HCT116 (cell line): ENCODE measurements at regions not wholly inside any gene's neighbourhood (a gene's known extent, or its start where the extent isn't known, plus 50 kb on each side); places are given as distances from the start of the nearest gene placed in this dataset.

Source experiments
- ATAC-seq: fragments of 200-7000 bp; cut with Tn5 transposase; 2 replicates; pipeline ENCODE4 v1.9.1; 2020; ENCODE audit warnings: mild to moderate bottlenecking, moderate library complexity
- BruUV-seq: library from RNA; stranded (reverse); fragments of 400-500 nt; replicated peaks from 2 replicates; lab custom pipeline; 2021; lab: Mats Ljungman, UMichigan
- CTCF ChIA-PET: fragments of 300-600 bp; sonication (Branson Sonifier 250); formaldehyde crosslinking; loops from one replicate; lab custom pipeline; 2021; ENCODE audit warnings: antibody characterized with exemption; lab: Charles Lee
- POLR2A ChIA-PET: fragments of 300-600, 350-600 bp; sonication (Branson Sonifier 250); formaldehyde crosslinking; loops from one replicate; lab custom pipeline; 2021; ENCODE audit warnings: antibody characterized with exemption; lab: Charles Lee
- RAD21 ChIA-PET, 2 experiments: fragments of 300-600 bp; sonication (Branson Sonifier 250); formaldehyde crosslinking; loops; one replicate each; lab custom pipeline; 2023; ENCODE audit warnings: low total read pairs in 2 of 2; ENCODE audit not compliant: uncharacterized antibody in 2 of 2, unreplicated experiment in 2 of 2, low non-redundant PET in 1 of 2; lab: Charles Lee
- DNase-seq: peaks from one replicate; pipeline ENCODE4 v3.0.0-alpha.2; 2010; ENCODE audit warnings: low read depth, low spot score
- H2AFZ ChIP-seq: fragments of 200-600 bp; shearing (Covaris generic), sonication (generic); 2 replicates; pipeline ENCODE4 v1.6.1; 2017; ENCODE audit warnings: low read depth, mixed run types, mixed read lengths, antibody characterized with exemption, low read length; ENCODE audit not compliant: poor library complexity, severe bottlenecking
- H3K27ac ChIP-seq: 2 replicates; pipeline ENCODE4 v1.5.1; 2012; ENCODE audit warnings: low read depth, low read length
- H3K27me3 ChIP-seq: fragments of 200-600 bp; sonication (generic); 2 replicates; pipeline ENCODE4 v1.6.1; 2016; ENCODE audit warnings: mixed run types, low read length, mixed read lengths; ENCODE audit not compliant: insufficient read depth
- H3K36me3 ChIP-seq, 2 experiments: fragments of 200-500 bp in 1 of 2; fragments of 200-600 bp in 1 of 2; sonication (Bioruptor generic) in 1 of 2; sonication (generic) in 1 of 2; 2 replicates each; pipeline versions ENCODE4 v1.5.1 to v1.6.1; 2014 to 2016; ENCODE audit warnings: low read length in 2 of 2, inconsistent platforms in 1 of 2, mixed read lengths in 1 of 2, mixed run types in 1 of 2; ENCODE audit not compliant: insufficient read depth in 2 of 2, control insufficient read depth in 1 of 2
- H3K4me1 ChIP-seq, 2 experiments: fragments of 200-600 bp in 1 of 2; sonication (generic) in 1 of 2; 2 replicates each; pipeline versions ENCODE4 v1.5.1 to v1.6.1; 2012 to 2017; ENCODE audit warnings: low read length in 2 of 2, inconsistent platforms in 1 of 2, mild to moderate bottlenecking in 1 of 2, mixed read lengths in 1 of 2, mixed run types in 1 of 2, moderate library complexity in 1 of 2; ENCODE audit not compliant: insufficient read depth in 2 of 2, control insufficient read depth in 1 of 2
- H3K4me2 ChIP-seq: fragments of 200-600 bp; sonication (generic); 2 replicates; pipeline ENCODE4 v1.6.1; 2017; ENCODE audit warnings: mixed run types, low read length, mixed read lengths
- H3K4me3 ChIP-seq, 2 experiments: fragments of 200-600 bp in 1 of 2; sonication (generic) in 1 of 2; replicated peaks in 1 of 2; 2 replicates each; pipeline ENCODE4 v1.5.1; 2011 to 2016; ENCODE audit warnings: low read length in 2 of 2, control low read depth in 1 of 2, low read depth in 1 of 2, mild to moderate bottlenecking in 1 of 2, mixed read lengths in 1 of 2, mixed run types in 1 of 2
- H3K79me2 ChIP-seq: fragments of 200-600 bp; sonication (generic); 2 replicates; pipeline ENCODE4 v1.6.1; 2017; ENCODE audit warnings: mild to moderate bottlenecking, mixed run types, low read length, moderate library complexity, mixed read lengths; ENCODE audit not compliant: insufficient read depth
- H3K9ac ChIP-seq: fragments of 200-600 bp; sonication (generic); 2 replicates; pipeline ENCODE4 v1.6.1; 2016; ENCODE audit warnings: low read length, mixed read lengths
- H3K9me2 ChIP-seq: fragments of 200-600 bp; sonication (generic), shearing (Covaris generic); 2 replicates; pipeline ENCODE4 v1.6.1; 2017; ENCODE audit warnings: mixed run types, mild to moderate bottlenecking, moderate library complexity; ENCODE audit not compliant: insufficient read depth
- H3K9me3 ChIP-seq, 2 experiments: fragments of 200-500 bp in 1 of 2; fragments of 200-600 bp in 1 of 2; sonication (Bioruptor generic) in 1 of 2; sonication (generic) in 1 of 2; 2 replicates each; pipeline ENCODE4 v1.6.1; 2014 to 2017; ENCODE audit warnings: low read length in 2 of 2, mixed read lengths in 2 of 2, inconsistent platforms in 1 of 2, low read depth in 1 of 2, mild to moderate bottlenecking in 1 of 2, mixed run types in 1 of 2, moderate library complexity in 1 of 2; ENCODE audit not compliant: control insufficient read depth in 1 of 2, insufficient read depth in 1 of 2
- H4K20me1 ChIP-seq: fragments of 200-600 bp; sonication (generic), shearing (Covaris generic); 2 replicates; pipeline ENCODE4 v1.6.1; 2017; ENCODE audit warnings: mixed run types, mild to moderate bottlenecking, moderate library complexity; ENCODE audit not compliant: insufficient read depth
- CBX3 ChIP-seq: IDR thresholded peaks from 2 replicates; pipeline ENCODE4 v1.6.1; 2012; ENCODE audit warnings: low read depth
- CEBPB ChIP-seq: IDR thresholded peaks from 2 replicates; pipeline ENCODE4 v1.6.1; 2012; ENCODE audit warnings: low read depth
- ELF1 ChIP-seq: IDR thresholded peaks from 2 replicates; pipeline ENCODE4 v1.6.1; 2012; ENCODE audit warnings: low read depth, borderline replicate concordance
- EZH2 ChIP-seq: fragments of 200-600 bp; sonication (generic); IDR thresholded peaks from 2 replicates; pipeline ENCODE4 v1.6.1; 2017; ENCODE audit warnings: antibody characterized with exemption, mixed run types
- POLR2A ChIP-seq: IDR thresholded peaks from 2 replicates; pipeline ENCODE4 v1.7.0; 2011; ENCODE audit warnings: borderline replicate concordance; ENCODE audit not compliant: insufficient read depth, insufficient read length; ENCODE audit errors: extremely low read depth
- POLR2AphosphoS5 ChIP-seq: IDR thresholded peaks from 2 replicates; pipeline ENCODE4 v1.6.1; 2011; ENCODE audit warnings: mild to moderate bottlenecking, low read depth, low read length, moderate library complexity
- RAD21 ChIP-seq: IDR thresholded peaks from 2 replicates; pipeline ENCODE4 v1.6.1; 2012; ENCODE audit warnings: low read depth, mild to moderate bottlenecking
- SP1 ChIP-seq: IDR thresholded peaks from 2 replicates; pipeline ENCODE4 v1.6.1; 2012; ENCODE audit warnings: low read depth
- SRF ChIP-seq: IDR thresholded peaks from 2 replicates; pipeline ENCODE4 v1.6.1; 2012; ENCODE audit warnings: low read depth
- TCF7L2 ChIP-seq: IDR thresholded peaks from 2 replicates; pipeline ENCODE4 v1.7.0; 2011; ENCODE audit warnings: borderline replicate concordance, inconsistent platforms; ENCODE audit not compliant: insufficient read depth, insufficient read length; ENCODE audit errors: extremely low read depth
- YY1 ChIP-seq: IDR thresholded peaks from 2 replicates; pipeline ENCODE4 v1.6.1; 2011; ENCODE audit warnings: low read length, low read depth, moderate library complexity, mild to moderate bottlenecking; ENCODE audit not compliant: insufficient replicate concordance; ENCODE audit errors: extremely low read depth
- ZNF274 ChIP-seq: fragments of 200-500 bp; sonication (Bioruptor generic); IDR thresholded peaks from 2 replicates; pipeline ENCODE4 v1.6.1; 2014; ENCODE audit warnings: mild to moderate bottlenecking, low read depth, low read length, inconsistent platforms
- intact Hi-C: fragments of 100-400 bp; cut with micrococcal nuclease; formaldehyde crosslinking; loops from 2 replicates; pipeline ENCODE4 v1.10.0; 2022
- TF ChIP-seq, protein P1 (sequence below), 3 experiments: fragments of 200-600 bp in 1 of 3; sonication (generic) in 1 of 3; IDR thresholded peaks in 2 of 3; conservative IDR thresholded peaks in 1 of 3; 2 replicates each; pipeline ENCODE4 v1.5.1; 2012 to 2017; ENCODE audit warnings: low read depth in 2 of 3, low read length in 2 of 3, antibody characterized with exemption in 1 of 3, borderline replicate concordance in 1 of 3, control low read depth in 1 of 3, mild to moderate bottlenecking in 1 of 3, mixed read lengths in 1 of 3, mixed run types in 1 of 3, moderate library complexity in 1 of 3; ENCODE audit not compliant: insufficient read depth in 1 of 3
- TF ChIP-seq, protein P2 (sequence below): IDR thresholded peaks from 2 replicates; pipeline ENCODE4 v1.6.1; 2012
- TF ChIP-seq, protein P3 (sequence below): IDR thresholded peaks from 2 replicates; pipeline ENCODE4 v1.6.1; 2012
- TF ChIP-seq, protein P4 (sequence below): IDR thresholded peaks from 2 replicates; pipeline ENCODE4 v1.6.1; 2011; ENCODE audit warnings: mild to moderate bottlenecking, low read length, moderate library complexity; ENCODE audit not compliant: insufficient replicate concordance; ENCODE audit errors: extremely low read depth
- TF ChIP-seq, protein P5 (sequence below): IDR thresholded peaks from 2 replicates; pipeline ENCODE4 v1.6.1; 2012; ENCODE audit warnings: low read depth

DNA sequence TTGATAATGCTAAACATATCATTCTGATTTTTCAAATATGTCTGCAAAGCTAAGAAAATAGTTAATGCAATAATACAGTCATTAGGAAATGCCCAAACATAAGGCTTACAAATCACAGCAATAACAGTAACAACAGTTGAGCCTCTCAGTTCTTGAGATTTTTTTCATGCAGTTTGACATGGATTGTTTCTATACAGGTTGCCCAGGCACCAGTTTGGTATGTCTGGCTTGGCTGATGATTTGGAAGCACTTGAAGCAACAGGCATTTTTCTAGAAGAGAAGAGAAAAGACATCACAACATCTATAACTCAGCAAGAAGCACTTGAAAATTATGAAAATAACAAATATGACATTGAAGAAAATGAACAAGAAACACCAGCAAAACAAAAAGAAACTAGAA is 78.7 kb upstream of the COL6A5 start:
- no peak overlapping the region for H3K4me2 ChIP-seq
- BruUV-seq, result no TSS peak
- intact Hi-C loops, result no loop called here
- no peak overlapping the region for H3K27ac ChIP-seq
- no peak overlapping the region for H3K9ac ChIP-seq
- ATAC-seq, result no peak
- ChIA-PET RAD21 (no interaction called here), POLR2A (no interaction called here), CTCF (no interaction called here)
- no peaks in the 10 kb centered on the region for H3K79me2 ChIP-seq
- no peaks in the 10 kb centered on the region for H3K4me1 ChIP-seq
- no peaks in the 10 kb centered on the region; the same call in 1 of the 2 replicates for H4K20me1 ChIP-seq
- no peak overlapping the region for H3K4me3 ChIP-seq
- no peaks in the 10 kb centered on the region for H3K9me2 ChIP-seq
- no peak overlapping the region for H2AFZ ChIP-seq
- H3K27me3 ChIP-seq, result peaks cover 44% of the 10 kb centered on the region
- no peaks in the 10 kb centered on the region for H3K36me3 ChIP-seq
- TF ChIP-seq, protein P1, sequence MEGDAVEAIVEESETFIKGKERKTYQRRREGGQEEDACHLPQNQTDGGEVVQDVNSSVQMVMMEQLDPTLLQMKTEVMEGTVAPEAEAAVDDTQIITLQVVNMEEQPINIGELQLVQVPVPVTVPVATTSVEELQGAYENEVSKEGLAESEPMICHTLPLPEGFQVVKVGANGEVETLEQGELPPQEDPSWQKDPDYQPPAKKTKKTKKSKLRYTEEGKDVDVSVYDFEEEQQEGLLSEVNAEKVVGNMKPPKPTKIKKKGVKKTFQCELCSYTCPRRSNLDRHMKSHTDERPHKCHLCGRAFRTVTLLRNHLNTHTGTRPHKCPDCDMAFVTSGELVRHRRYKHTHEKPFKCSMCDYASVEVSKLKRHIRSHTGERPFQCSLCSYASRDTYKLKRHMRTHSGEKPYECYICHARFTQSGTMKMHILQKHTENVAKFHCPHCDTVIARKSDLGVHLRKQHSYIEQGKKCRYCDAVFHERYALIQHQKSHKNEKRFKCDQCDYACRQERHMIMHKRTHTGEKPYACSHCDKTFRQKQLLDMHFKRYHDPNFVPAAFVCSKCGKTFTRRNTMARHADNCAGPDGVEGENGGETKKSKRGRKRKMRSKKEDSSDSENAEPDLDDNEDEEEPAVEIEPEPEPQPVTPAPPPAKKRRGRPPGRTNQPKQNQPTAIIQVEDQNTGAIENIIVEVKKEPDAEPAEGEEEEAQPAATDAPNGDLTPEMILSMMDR (IDR thresholded peaks at IDR 0.05 in 2 of 3, conservative IDR thresholded peaks at IDR 0.05 in 1 of 3; ENCODE audit: borderline replicate concordance in 1 of 3, insufficient read depth in 1 of 3, low read depth in 2 of 3, low read length in 2 of 3), result no peak
- TF ChIP-seq TCF7L2, result no peak
- no peak for TF ChIP-seq ZNF274
- TF ChIP-seq POLR2AphosphoS5, result no peak
- TF ChIP-seq, protein P2, sequence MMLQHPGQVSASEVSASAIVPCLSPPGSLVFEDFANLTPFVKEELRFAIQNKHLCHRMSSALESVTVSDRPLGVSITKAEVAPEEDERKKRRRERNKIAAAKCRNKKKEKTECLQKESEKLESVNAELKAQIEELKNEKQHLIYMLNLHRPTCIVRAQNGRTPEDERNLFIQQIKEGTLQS, result no peak
- no peak for TF ChIP-seq CEBPB
- no peak for TF ChIP-seq EZH2
- no peak for TF ChIP-seq SP1
- TF ChIP-seq SRF, result no peak
- TF ChIP-seq, protein P3, sequence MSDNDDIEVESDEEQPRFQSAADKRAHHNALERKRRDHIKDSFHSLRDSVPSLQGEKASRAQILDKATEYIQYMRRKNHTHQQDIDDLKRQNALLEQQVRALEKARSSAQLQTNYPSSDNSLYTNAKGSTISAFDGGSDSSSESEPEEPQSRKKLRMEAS, result no peak
- TF ChIP-seq POLR2A, result no peak
- TF ChIP-seq, protein P4, sequence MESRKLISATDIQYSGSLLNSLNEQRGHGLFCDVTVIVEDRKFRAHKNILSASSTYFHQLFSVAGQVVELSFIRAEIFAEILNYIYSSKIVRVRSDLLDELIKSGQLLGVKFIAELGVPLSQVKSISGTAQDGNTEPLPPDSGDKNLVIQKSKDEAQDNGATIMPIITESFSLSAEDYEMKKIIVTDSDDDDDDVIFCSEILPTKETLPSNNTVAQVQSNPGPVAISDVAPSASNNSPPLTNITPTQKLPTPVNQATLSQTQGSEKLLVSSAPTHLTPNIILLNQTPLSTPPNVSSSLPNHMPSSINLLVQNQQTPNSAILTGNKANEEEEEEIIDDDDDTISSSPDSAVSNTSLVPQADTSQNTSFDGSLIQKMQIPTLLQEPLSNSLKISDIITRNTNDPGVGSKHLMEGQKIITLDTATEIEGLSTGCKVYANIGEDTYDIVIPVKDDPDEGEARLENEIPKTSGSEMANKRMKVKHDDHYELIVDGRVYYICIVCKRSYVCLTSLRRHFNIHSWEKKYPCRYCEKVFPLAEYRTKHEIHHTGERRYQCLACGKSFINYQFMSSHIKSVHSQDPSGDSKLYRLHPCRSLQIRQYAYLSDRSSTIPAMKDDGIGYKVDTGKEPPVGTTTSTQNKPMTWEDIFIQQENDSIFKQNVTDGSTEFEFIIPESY, result no peak
- TF ChIP-seq ELF1, result no peak
- no peak for TF ChIP-seq CBX3
- TF ChIP-seq RAD21, result no peak
- TF ChIP-seq YY1, result no peak
- TF ChIP-seq, protein P5, sequence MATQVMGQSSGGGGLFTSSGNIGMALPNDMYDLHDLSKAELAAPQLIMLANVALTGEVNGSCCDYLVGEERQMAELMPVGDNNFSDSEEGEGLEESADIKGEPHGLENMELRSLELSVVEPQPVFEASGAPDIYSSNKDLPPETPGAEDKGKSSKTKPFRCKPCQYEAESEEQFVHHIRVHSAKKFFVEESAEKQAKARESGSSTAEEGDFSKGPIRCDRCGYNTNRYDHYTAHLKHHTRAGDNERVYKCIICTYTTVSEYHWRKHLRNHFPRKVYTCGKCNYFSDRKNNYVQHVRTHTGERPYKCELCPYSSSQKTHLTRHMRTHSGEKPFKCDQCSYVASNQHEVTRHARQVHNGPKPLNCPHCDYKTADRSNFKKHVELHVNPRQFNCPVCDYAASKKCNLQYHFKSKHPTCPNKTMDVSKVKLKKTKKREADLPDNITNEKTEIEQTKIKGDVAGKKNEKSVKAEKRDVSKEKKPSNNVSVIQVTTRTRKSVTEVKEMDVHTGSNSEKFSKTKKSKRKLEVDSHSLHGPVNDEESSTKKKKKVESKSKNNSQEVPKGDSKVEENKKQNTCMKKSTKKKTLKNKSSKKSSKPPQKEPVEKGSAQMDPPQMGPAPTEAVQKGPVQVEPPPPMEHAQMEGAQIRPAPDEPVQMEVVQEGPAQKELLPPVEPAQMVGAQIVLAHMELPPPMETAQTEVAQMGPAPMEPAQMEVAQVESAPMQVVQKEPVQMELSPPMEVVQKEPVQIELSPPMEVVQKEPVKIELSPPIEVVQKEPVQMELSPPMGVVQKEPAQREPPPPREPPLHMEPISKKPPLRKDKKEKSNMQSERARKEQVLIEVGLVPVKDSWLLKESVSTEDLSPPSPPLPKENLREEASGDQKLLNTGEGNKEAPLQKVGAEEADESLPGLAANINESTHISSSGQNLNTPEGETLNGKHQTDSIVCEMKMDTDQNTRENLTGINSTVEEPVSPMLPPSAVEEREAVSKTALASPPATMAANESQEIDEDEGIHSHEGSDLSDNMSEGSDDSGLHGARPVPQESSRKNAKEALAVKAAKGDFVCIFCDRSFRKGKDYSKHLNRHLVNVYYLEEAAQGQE, result no peak
- no peaks in the 10 kb centered on the region for H3K9me3 ChIP-seq
- no peak for DNase-seq
